ENCODE measurements at regions not wholly inside any gene's neighbourhood (a gene's known extent, or its start where the extent isn't known, plus 50 kb on each side); places are given as distances from the start of the nearest gene placed in this dataset.

GRCh38 chr13:50627111-50627510 lies 216.4 kb downstream of the DLEU7 start:
- TF ChIP-seq CTCF (conservative IDR thresholded peaks at IDR 0.05): no peak
- TF ChIP-seq EZH2 (IDR thresholded peaks at IDR 0.05; ENCODE audit: low read depth): no peak

Measured in PC-9 (cell line).